ENCODE measurements at regions not wholly inside any gene's neighbourhood (a gene's known extent, or its start where the extent isn't known, plus 50 kb on each side); places are given as distances from the start of the nearest gene placed in this dataset.

GRCh38 chr4:90028460-90028859, 98.7 kb upstream of the CCSER1 start:
- TF ChIP-seq CTCF (IDR thresholded peaks at IDR 0.05) (no peak), POLR2A (IDR thresholded peaks at IDR 0.05) (no peak)
